PC-9 (cell line): ENCODE measurements at regions not wholly inside any gene's neighbourhood (a gene's known extent, or its start where the extent isn't known, plus 50 kb on each side); places are given as distances from the start of the nearest gene placed in this dataset.

Experiments used
- EZH2 ChIP-seq: fragments of 200-600 bp; sonication (generic); IDR thresholded peaks from 2 replicates; pipeline ENCODE4 v1.8.0; 2017; ENCODE audit warnings: antibody characterized with exemption, low read depth
- TF ChIP-seq, protein P1 (sequence below): fragments of 200-600 bp; sonication (generic); conservative IDR thresholded peaks from 2 replicates; pipeline ENCODE4 v1.6.1; 2017; ENCODE audit warnings: mixed run types, antibody characterized with exemption, mild to moderate bottlenecking, moderate library complexity

DNA sequence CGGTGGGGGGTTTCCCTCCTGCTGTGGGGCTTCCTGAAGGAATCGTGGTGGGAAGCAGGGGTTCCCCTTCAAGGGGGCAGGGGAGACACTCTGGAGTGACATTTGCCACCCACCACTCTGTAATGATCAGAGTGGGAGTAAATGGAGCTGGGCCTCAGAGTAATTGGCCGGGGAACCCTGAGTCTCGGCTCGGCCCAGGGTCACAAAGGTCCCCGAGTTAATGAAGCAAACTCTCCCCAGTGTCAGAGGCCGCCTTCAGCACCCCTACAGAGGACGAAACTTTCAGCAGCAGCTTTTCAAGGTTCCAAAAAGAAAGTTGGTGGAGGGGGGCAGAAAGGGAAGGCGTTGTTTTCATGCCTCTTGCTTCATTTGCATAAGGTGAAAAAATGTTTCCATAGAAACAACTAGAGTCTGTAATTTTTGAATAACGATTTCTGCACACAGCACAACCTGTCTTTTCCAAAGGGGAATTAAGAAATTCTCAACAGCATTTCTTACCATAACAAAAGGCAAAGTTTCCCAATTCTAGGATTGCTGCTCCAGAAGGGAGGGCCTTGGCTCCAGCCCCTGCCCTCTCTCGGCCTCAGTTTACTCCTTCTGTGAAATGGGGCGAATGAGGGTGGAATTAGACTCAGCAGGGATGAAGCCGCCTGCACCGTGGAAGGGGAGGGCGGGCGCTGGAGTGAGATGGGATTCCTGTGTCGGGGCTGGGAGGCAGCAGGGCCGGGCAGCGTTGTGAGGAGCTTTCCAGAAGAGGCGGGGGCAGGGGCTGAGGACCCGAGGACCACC lies 67.0 kb upstream of the BEGAIN start:
- no peak for TF ChIP-seq EZH2
- TF ChIP-seq, protein P1, sequence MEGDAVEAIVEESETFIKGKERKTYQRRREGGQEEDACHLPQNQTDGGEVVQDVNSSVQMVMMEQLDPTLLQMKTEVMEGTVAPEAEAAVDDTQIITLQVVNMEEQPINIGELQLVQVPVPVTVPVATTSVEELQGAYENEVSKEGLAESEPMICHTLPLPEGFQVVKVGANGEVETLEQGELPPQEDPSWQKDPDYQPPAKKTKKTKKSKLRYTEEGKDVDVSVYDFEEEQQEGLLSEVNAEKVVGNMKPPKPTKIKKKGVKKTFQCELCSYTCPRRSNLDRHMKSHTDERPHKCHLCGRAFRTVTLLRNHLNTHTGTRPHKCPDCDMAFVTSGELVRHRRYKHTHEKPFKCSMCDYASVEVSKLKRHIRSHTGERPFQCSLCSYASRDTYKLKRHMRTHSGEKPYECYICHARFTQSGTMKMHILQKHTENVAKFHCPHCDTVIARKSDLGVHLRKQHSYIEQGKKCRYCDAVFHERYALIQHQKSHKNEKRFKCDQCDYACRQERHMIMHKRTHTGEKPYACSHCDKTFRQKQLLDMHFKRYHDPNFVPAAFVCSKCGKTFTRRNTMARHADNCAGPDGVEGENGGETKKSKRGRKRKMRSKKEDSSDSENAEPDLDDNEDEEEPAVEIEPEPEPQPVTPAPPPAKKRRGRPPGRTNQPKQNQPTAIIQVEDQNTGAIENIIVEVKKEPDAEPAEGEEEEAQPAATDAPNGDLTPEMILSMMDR, result no peak
